ENCODE measurements at regions not wholly inside any gene's neighbourhood (a gene's known extent, or its start where the extent isn't known, plus 50 kb on each side); places are given as distances from the start of the nearest gene placed in this dataset.

- H3K79me2 ChIP-seq (ENCODE audit: low read depth): no peaks in the 10 kb centered on the region
- no peaks in the 10 kb centered on the region for H3K36me3 ChIP-seq
- no peaks in the 10 kb centered on the region for H3K9me3 ChIP-seq (ENCODE audit: low read depth)
- Mint-ChIP-seq H3K27ac (no peak overlapping the region), H3K4me1 (peaks cover 5% of the 10 kb centered on the region), H3K4me3 (no peak overlapping the region), H3K27me3 (ENCODE audit: insufficient read depth, low read depth) (no peaks in the 10 kb centered on the region), H3K36me3 (no peaks in the 10 kb centered on the region), H3K9me3 (peaks cover 4% of the 10 kb centered on the region)
- no peak for TF ChIP-seq EZH2phosphoT487 (IDR thresholded peaks at IDR 0.05)
- no peak for TF ChIP-seq EZH2 (IDR thresholded peaks at IDR 0.05)
- TF ChIP-seq, protein P1, sequence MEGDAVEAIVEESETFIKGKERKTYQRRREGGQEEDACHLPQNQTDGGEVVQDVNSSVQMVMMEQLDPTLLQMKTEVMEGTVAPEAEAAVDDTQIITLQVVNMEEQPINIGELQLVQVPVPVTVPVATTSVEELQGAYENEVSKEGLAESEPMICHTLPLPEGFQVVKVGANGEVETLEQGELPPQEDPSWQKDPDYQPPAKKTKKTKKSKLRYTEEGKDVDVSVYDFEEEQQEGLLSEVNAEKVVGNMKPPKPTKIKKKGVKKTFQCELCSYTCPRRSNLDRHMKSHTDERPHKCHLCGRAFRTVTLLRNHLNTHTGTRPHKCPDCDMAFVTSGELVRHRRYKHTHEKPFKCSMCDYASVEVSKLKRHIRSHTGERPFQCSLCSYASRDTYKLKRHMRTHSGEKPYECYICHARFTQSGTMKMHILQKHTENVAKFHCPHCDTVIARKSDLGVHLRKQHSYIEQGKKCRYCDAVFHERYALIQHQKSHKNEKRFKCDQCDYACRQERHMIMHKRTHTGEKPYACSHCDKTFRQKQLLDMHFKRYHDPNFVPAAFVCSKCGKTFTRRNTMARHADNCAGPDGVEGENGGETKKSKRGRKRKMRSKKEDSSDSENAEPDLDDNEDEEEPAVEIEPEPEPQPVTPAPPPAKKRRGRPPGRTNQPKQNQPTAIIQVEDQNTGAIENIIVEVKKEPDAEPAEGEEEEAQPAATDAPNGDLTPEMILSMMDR (IDR thresholded peaks at IDR 0.05): no peak
- no peak overlapping the region for H3K9ac ChIP-seq
- no peak overlapping the region for H2AFZ ChIP-seq (replicated peaks)
- H3K4me2 ChIP-seq: no peak overlapping the region
- H3F3A ChIP-seq (ENCODE audit: low read depth): no peaks in the 10 kb centered on the region
- H4K20me1 ChIP-seq (ENCODE audit: low read depth): no peaks in the 10 kb centered on the region
- no peak overlapping the region for H3K4me3 ChIP-seq
- no peaks in the 10 kb centered on the region for H3K4me1 ChIP-seq
- DNase-seq (ENCODE audit: low spot score): no peak
- no peaks in the 10 kb centered on the region for H3K27me3 ChIP-seq
- H3K27ac ChIP-seq: no peak overlapping the region
These were observed 869.4 kb upstream of the ID2 start for GRCh38 chr2:7812231-7812995.

- no peak overlapping the region for H3K27ac ChIP-seq
- Mint-ChIP-seq H3K9me3 (no peaks in the 10 kb centered on the region), H3K4me1 (peaks cover 5% of the 10 kb centered on the region), H3K4me3 (no peak overlapping the region), H3K27ac (no peak overlapping the region), H3K36me3 (no peaks in the 10 kb centered on the region), H3K27me3 (ENCODE audit: insufficient read depth, low read depth) (peaks cover 6% of the 10 kb centered on the region)
- no peaks in the 10 kb centered on the region for H3F3A ChIP-seq (ENCODE audit: low read depth)
- H3K9me3 ChIP-seq (ENCODE audit: low read depth): no peaks in the 10 kb centered on the region
- no peak for DNase-seq (ENCODE audit: low spot score)
- no peaks in the 10 kb centered on the region for H3K27me3 ChIP-seq
- H3K4me1 ChIP-seq: no peaks in the 10 kb centered on the region
- H4K20me1 ChIP-seq (ENCODE audit: low read depth): no peaks in the 10 kb centered on the region
- H3K36me3 ChIP-seq: no peaks in the 10 kb centered on the region
- H3K4me3 ChIP-seq: no peak overlapping the region
- no peaks in the 10 kb centered on the region for H3K79me2 ChIP-seq (ENCODE audit: low read depth)
- no peak overlapping the region for H3K9ac ChIP-seq
- no peak overlapping the region for H3K4me2 ChIP-seq
- H2AFZ ChIP-seq (replicated peaks): no peak overlapping the region
- TF ChIP-seq EZH2 (IDR thresholded peaks at IDR 0.05): no peak
- TF ChIP-seq, protein P1 (IDR thresholded peaks at IDR 0.05): no peak
- no peak for TF ChIP-seq EZH2phosphoT487 (IDR thresholded peaks at IDR 0.05)
These were observed 868.1 kb upstream of the ID2 start for GRCh38 chr2:7813541-7814292.

DNA sequence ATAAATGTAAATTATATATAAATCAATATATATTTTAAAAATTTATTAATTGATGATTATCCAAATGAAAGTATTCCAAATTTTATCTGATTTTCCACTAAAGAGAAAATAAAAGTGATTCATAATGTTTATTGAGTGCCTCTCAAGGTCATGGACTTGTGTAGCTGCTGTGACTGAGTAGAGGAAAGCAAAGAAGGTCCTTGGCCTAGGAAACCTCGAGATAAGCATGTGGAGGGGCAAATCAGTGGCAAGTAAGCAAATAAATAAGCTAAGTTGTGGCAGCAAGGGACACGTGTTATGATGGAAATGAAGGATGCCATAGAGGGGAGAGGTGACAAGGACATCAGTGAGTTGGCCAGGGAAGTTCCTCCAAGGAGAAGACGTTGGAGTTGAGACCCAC lies 866.1 kb upstream of the ID2 start:
- Mint-ChIP-seq H3K27ac (no peak overlapping the region), H3K27me3 (ENCODE audit: insufficient read depth, low read depth) (peaks cover 6% of the 10 kb centered on the region), H3K4me1 (peaks cover 5% of the 10 kb centered on the region), H3K4me3 (no peak overlapping the region), H3K36me3 (no peaks in the 10 kb centered on the region), H3K9me3 (no peaks in the 10 kb centered on the region)
- H3K4me1 ChIP-seq: no peaks in the 10 kb centered on the region
- no peaks in the 10 kb centered on the region for H3K79me2 ChIP-seq (ENCODE audit: low read depth)
- no peak for TF ChIP-seq EZH2 (IDR thresholded peaks at IDR 0.05)
- no peak for TF ChIP-seq EZH2phosphoT487 (IDR thresholded peaks at IDR 0.05)
- TF ChIP-seq, protein P1 (IDR thresholded peaks at IDR 0.05): no peak
- no peaks in the 10 kb centered on the region for H3K36me3 ChIP-seq
- H3K27ac ChIP-seq: no peak overlapping the region
- H3K4me3 ChIP-seq: no peak overlapping the region
- H2AFZ ChIP-seq (replicated peaks): no peak overlapping the region
- H3K9ac ChIP-seq: no peak overlapping the region
- H3F3A ChIP-seq (ENCODE audit: low read depth): no peaks in the 10 kb centered on the region
- H3K27me3 ChIP-seq: no peaks in the 10 kb centered on the region
- no peak overlapping the region for H3K4me2 ChIP-seq
- no peaks in the 10 kb centered on the region for H4K20me1 ChIP-seq (ENCODE audit: low read depth)
- H3K9me3 ChIP-seq (ENCODE audit: low read depth): no peaks in the 10 kb centered on the region
- no peak for DNase-seq (ENCODE audit: low spot score)
